ENCODE measurements at regions not wholly inside any gene's neighbourhood (a gene's known extent, or its start where the extent isn't known, plus 50 kb on each side); places are given as distances from the start of the nearest gene placed in this dataset.

- no peak for DNase-seq
These were observed 1838.6 kb upstream of the SEL1L start for GRCh38 chr14:83372271-83372670.

GRCh38 chr14:83379436-83379835 is 1845.8 kb upstream of the SEL1L start:
- no peak for DNase-seq

- no peak for DNase-seq
These were observed 1850.6 kb upstream of the SEL1L start for GRCh38 chr14:83384253-83384652.

- DNase-seq, result no peak
These were observed 1861.7 kb upstream of the SEL1L start for GRCh38 chr14:83395321-83395720.

GRCh38 chr14:83416476-83416875 is 1882.8 kb upstream of the SEL1L start:
- no peak for DNase-seq

GRCh38 chr14:83419420-83419819 is 1885.8 kb upstream of the SEL1L start:
- no peak for DNase-seq

GRCh38 chr14:83421711-83422110 is 1888.1 kb upstream of the SEL1L start:
- no peak for DNase-seq

- no peak for DNase-seq
These were observed 1891.5 kb upstream of the SEL1L start for GRCh38 chr14:83425138-83425537.

- no peak for DNase-seq
These were observed 1892.1 kb upstream of the SEL1L start for GRCh38 chr14:83425706-83426105.

- DNase-seq, result no peak
These were observed 1900.0 kb upstream of the SEL1L start for GRCh38 chr14:83433618-83434017.

GRCh38 chr14:83441801-83442200 is 1908.1 kb upstream of the SEL1L start:
- DNase-seq, result no peak

GRCh38 chr14:83455561-83455960 is 1921.9 kb upstream of the SEL1L start:
- no peak for DNase-seq

GRCh38 chr14:83461521-83461920 is 1927.9 kb upstream of the SEL1L start:
- no peak for DNase-seq

GRCh38 chr14:83462759-83463158 is 1929.1 kb upstream of the SEL1L start:
- DNase-seq, result no peak

- DNase-seq, result peak in 1 of 5 experiments; percentile 21
These were observed 1929.9 kb upstream of the SEL1L start for GRCh38 chr14:83463500-83464098.

GRCh38 chr14:83467811-83468210 is 1934.2 kb upstream of the SEL1L start:
- DNase-seq, result no peak

GRCh38 chr14:83470466-83470865 is 1936.8 kb upstream of the SEL1L start:
- no peak for DNase-seq

GRCh38 chr14:83470959-83471695 is 1937.5 kb upstream of the SEL1L start:
- no peak for DNase-seq

- DNase-seq, result no peak
These were observed 1940.0 kb upstream of the SEL1L start for GRCh38 chr14:83473416-83474235.

- DNase-seq, result no peak
These were observed 1945.1 kb upstream of the SEL1L start for GRCh38 chr14:83478741-83479140.

GRCh38 chr14:83483063-83483462 is 1949.4 kb upstream of the SEL1L start:
- DNase-seq, result no peak

- no peak for DNase-seq
These were observed 1951.9 kb upstream of the SEL1L start for GRCh38 chr14:83485591-83485990.

- no peak for DNase-seq
These were observed 1957.4 kb upstream of the SEL1L start for GRCh38 chr14:83491091-83491490.

GRCh38 chr14:83520837-83521236 is 1987.2 kb upstream of the SEL1L start:
- no peak for DNase-seq
